Activated naive CD8-positive, alpha-beta T cell treated with anti-CD3 and anti-CD28 coated beads for 36 hours (primary cell): ENCODE measurements at regions not wholly inside any gene's neighbourhood (a gene's known extent, or its start where the extent isn't known, plus 50 kb on each side); places are given as distances from the start of the nearest gene placed in this dataset.

Experiments
- DNase-seq: peaks from one replicate; pipeline ENCODE4 v3.0.0; 2021
- H3K27ac Mint-ChIP-seq: one replicate; pipeline ENCODE4 v1.8.0; 2022; ENCODE audit warnings: mild to moderate bottlenecking, moderate library complexity, mixed read lengths
- H3K27me3 Mint-ChIP-seq: one replicate; pipeline ENCODE4 v1.8.0; 2022; ENCODE audit warnings: mild to moderate bottlenecking, mixed read lengths
- H3K36me3 Mint-ChIP-seq: one replicate; pipeline ENCODE4 v1.8.0; 2021; ENCODE audit warnings: mild to moderate bottlenecking, mixed read lengths
- H3K4me1 Mint-ChIP-seq: one replicate; pipeline ENCODE4 v1.8.0; 2021; ENCODE audit warnings: mixed read lengths
- H3K4me3 Mint-ChIP-seq: one replicate; pipeline ENCODE4 v1.8.0; 2022; ENCODE audit warnings: mild to moderate bottlenecking, moderate library complexity, mixed read lengths
- H3K9me3 Mint-ChIP-seq: one replicate; pipeline ENCODE4 v1.8.0; 2022; ENCODE audit warnings: mixed read lengths

DNA sequence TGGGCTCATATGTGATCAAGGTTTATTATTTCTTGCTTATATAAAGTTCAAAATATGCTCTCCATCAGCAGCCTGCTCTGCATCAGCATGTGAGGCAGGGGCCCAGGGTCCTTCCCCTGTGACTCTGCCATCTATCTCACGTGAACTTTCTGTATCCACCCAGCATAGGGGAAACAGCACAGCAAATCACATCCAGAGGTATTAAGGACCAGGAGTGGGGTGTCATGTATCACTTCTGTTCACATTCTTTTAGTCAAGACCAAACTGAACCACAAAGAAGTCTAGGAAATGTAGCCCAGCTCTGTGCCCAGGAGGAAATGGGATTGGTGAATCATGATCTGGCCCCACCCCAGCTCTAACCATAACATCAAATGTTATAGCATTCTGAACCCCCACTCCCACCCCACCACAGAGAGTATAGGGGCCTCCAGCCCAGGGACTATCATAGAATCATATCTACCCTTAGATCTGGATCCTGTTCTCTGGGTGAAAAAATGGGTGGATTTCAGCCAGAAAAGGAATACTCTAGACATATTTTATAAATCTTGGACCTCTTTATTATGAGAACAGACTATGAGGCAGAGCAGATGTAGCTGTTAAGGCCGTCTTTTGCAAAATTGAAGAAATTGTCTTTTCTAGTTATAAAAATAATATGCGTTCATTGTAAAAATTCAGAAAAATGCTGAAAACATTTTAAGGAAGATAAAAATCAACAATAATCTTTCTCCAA, 473.7 kb downstream of the ARHGEF28 start:
- peaks cover 4% of the 10 kb centered on the region for H3K27me3 Mint-ChIP-seq
- H3K27ac Mint-ChIP-seq = no peak overlapping the region
- no peak overlapping the region for H3K4me3 Mint-ChIP-seq
- no peaks in the 10 kb centered on the region for H3K36me3 Mint-ChIP-seq
- no peak for DNase-seq
- H3K9me3 Mint-ChIP-seq = no peaks in the 10 kb centered on the region
- no peaks in the 10 kb centered on the region for H3K4me1 Mint-ChIP-seq

DNA sequence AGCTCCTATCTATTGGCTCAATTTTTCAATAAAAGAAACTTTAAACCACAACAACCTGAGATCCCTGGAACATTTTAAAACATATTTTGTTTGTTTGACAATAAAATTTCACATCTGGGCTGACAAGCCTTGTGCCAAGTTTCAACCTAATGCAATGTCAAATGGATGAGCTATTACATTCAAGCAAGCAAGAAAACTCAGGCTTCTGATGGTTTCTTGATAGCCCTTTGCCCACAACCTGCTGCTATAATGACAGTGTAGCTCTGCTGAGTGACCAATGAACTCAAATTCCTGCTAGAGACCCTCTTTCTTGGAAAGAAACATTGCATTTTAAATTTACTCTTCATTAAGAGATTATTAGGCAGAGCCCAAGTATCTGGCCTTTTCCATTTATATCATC, 472.9 kb downstream of the ARHGEF28 start:
- H3K27me3 Mint-ChIP-seq = peaks cover 4% of the 10 kb centered on the region
- no peak for DNase-seq
- no peaks in the 10 kb centered on the region for H3K9me3 Mint-ChIP-seq
- H3K4me1 Mint-ChIP-seq = no peaks in the 10 kb centered on the region
- no peak overlapping the region for H3K4me3 Mint-ChIP-seq
- no peaks in the 10 kb centered on the region for H3K36me3 Mint-ChIP-seq
- H3K27ac Mint-ChIP-seq = no peak overlapping the region

DNA sequence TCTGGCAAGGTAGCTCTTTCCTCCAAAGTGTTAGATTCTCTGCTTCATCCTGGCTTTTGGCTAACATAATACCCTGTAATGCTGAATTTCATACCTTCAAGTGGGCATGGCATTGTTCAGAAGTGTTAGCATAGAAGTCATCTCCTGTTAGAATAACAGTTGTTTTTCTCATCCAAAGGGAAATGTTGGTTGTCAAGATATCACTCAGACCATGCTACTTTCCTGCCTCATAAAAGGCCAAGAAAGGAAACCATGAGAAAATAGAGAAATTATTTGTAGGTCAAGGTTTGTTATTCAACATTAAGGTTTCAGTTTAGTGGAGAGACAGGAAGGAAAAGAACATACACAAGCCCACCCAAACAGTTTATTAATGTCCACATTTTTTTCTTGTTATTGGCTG, 472.5 kb downstream of the ARHGEF28 start:
- Mint-ChIP-seq H3K36me3 (no peaks in the 10 kb centered on the region), H3K4me1 (no peaks in the 10 kb centered on the region), H3K4me3 (no peak overlapping the region)

DNA sequence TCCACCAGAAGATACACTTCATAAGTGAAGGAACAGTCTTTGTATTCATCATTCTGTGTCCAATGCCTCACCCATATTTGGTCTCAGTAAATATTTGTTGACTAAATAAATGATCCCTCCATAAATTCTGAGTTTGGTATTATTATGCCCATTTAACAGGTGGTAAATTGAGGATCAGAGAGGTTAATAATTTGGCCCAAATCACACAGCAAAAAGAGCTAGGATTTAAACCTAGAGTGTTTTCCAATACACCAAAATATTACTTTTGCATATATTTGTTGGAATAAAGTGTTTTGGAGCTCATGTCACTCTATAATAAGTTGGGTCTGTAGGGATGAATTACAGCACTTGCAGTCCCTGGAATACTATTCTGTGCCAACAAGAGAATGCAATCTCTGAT, 470.3 kb downstream of the ARHGEF28 start:
- no peak overlapping the region for H3K4me3 Mint-ChIP-seq
- no peaks in the 10 kb centered on the region for H3K9me3 Mint-ChIP-seq
- peaks cover 2% of the 10 kb centered on the region for H3K27me3 Mint-ChIP-seq
- H3K36me3 Mint-ChIP-seq = no peaks in the 10 kb centered on the region
- H3K4me1 Mint-ChIP-seq = no peaks in the 10 kb centered on the region
- no peak overlapping the region for H3K27ac Mint-ChIP-seq
- DNase-seq = no peak

More for the DNA sequence above, 472.5 kb downstream of the ARHGEF28 start:
- no peak for DNase-seq
- Mint-ChIP-seq H3K9me3 (no peaks in the 10 kb centered on the region), H3K27me3 (peaks cover 4% of the 10 kb centered on the region), H3K27ac (no peak overlapping the region)

GRCh38 chr5:74095871-74096270, 469.9 kb downstream of the ARHGEF28 start:
- H3K27me3 Mint-ChIP-seq = no peaks in the 10 kb centered on the region
- no peak for DNase-seq
- no peaks in the 10 kb centered on the region for H3K4me1 Mint-ChIP-seq
- no peak overlapping the region for H3K27ac Mint-ChIP-seq
- H3K36me3 Mint-ChIP-seq = no peaks in the 10 kb centered on the region
- H3K4me3 Mint-ChIP-seq = no peak overlapping the region
- no peaks in the 10 kb centered on the region for H3K9me3 Mint-ChIP-seq

DNA sequence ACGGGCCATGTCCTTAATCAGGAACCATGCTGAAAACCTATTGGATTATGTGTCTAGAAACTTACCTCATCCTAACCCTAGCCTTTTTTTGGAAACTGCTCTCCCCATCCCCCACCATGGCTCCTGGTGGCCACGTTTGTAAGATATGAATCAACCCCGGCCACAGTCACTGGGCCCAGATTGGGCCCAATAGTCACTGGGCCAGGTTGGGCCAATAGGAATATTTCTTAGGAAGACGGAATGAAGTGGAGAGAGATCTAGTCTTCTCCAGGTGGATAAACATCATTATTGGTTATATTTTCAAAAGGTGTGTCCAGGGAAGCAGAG, 468.7 kb downstream of the ARHGEF28 start:
- Mint-ChIP-seq H3K27ac (no peak overlapping the region), H3K4me1 (no peaks in the 10 kb centered on the region), H3K36me3 (no peaks in the 10 kb centered on the region), H3K9me3 (no peaks in the 10 kb centered on the region), H3K27me3 (no peaks in the 10 kb centered on the region), H3K4me3 (no peak overlapping the region)
- DNase-seq = no peak

DNA sequence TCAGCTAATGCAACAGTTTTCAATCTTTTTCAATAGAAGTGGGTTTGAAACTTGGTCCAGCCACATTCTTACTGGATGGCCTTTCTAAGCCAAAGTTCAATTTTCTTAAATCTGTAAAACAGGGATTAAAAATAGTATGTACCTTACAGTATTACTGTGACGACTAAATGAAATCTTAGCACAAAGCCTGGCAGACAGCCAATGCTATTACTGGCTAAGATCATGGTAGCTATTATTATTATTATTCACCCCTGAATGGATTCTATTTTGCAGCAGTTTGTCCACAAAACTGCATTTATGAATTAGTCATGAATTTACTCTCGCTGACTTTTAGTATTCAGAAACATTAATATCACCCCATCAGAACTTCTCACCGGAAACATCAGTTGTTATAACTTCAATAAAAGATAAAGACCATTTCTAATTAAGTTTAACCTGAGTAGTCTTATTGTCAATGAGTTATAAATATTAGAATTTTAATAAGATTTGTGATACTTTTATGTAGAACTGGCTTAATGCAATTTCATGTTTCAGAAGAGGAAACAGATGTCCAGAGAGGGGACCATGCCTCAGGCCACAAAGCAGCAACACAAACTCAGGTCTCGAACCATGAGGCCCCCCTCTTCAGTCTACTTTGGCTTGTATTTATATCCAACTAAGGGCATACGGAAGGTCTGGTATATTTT, 468.2 kb downstream of the ARHGEF28 start:
- no peak for DNase-seq
- no peaks in the 10 kb centered on the region for H3K36me3 Mint-ChIP-seq
- no peaks in the 10 kb centered on the region for H3K27me3 Mint-ChIP-seq
- no peak overlapping the region for H3K27ac Mint-ChIP-seq
- H3K4me1 Mint-ChIP-seq = no peaks in the 10 kb centered on the region
- H3K9me3 Mint-ChIP-seq = no peaks in the 10 kb centered on the region
- H3K4me3 Mint-ChIP-seq = no peak overlapping the region

GRCh38 chr5:74093561-74093960, 467.6 kb downstream of the ARHGEF28 start:
- Mint-ChIP-seq H3K27ac (no peak overlapping the region), H3K4me3 (no peak overlapping the region), H3K9me3 (no peaks in the 10 kb centered on the region), H3K36me3 (no peaks in the 10 kb centered on the region), H3K27me3 (peaks cover 4% of the 10 kb centered on the region), H3K4me1 (peaks cover 2% of the 10 kb centered on the region)
- DNase-seq = no peak

DNA sequence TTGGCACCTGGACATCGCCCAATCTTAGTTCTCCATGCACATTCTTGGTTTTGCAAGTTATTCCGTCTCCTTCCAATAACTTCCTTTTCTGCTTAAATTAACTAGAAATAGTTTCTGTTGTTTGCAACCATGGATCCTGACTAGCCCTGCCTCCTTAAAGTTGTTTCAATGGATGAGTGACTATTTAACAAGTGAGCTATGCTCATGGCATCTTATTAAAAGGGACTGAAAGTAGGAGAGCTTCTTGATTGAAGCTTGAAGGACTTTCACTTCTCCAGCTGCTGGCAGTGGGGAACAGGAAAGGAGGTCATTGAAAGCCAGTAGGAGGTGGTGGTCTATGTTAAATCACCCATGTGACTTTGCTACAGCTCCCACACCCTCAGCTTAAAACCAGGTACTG, 466.8 kb downstream of the ARHGEF28 start:
- H3K36me3 Mint-ChIP-seq = no peaks in the 10 kb centered on the region
- peaks cover 4% of the 10 kb centered on the region for H3K27me3 Mint-ChIP-seq
- no peak overlapping the region for H3K4me3 Mint-ChIP-seq
- no peak for DNase-seq
- H3K4me1 Mint-ChIP-seq = peaks cover 2% of the 10 kb centered on the region
- no peaks in the 10 kb centered on the region for H3K9me3 Mint-ChIP-seq
- no peak overlapping the region for H3K27ac Mint-ChIP-seq

DNA sequence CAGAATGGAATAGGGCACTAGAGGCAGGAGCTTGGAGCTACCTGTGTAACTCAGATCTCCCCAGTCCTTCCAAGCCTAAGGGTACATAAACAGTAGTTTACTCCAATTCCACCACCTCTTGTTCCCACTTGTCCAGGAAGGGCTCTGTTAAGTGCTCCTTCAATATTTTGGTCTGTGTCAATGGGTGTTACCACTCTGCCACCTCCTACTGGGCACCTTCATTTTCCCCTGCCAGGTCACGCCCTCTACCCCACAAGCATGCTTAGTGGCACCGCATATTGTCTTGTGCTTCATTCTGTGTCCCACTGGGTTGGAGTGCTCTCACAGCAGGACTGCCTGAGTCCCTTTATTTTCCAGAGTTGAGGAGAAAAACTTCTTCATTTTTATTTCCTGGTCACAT, 459.8 kb downstream of the ARHGEF28 start:
- Mint-ChIP-seq H3K9me3 (no peaks in the 10 kb centered on the region), H3K36me3 (no peaks in the 10 kb centered on the region), H3K27me3 (peaks cover 4% of the 10 kb centered on the region), H3K4me3 (no peak overlapping the region), H3K27ac (no peak overlapping the region), H3K4me1 (peaks cover 2% of the 10 kb centered on the region)
- DNase-seq = no peak

GRCh38 chr5:74085186-74085585, 459.2 kb downstream of the ARHGEF28 start:
- Mint-ChIP-seq H3K9me3 (no peaks in the 10 kb centered on the region), H3K27me3 (peaks cover 4% of the 10 kb centered on the region), H3K4me3 (no peak overlapping the region), H3K27ac (no peak overlapping the region), H3K4me1 (peaks cover 2% of the 10 kb centered on the region), H3K36me3 (no peaks in the 10 kb centered on the region)
- no peak for DNase-seq

DNA sequence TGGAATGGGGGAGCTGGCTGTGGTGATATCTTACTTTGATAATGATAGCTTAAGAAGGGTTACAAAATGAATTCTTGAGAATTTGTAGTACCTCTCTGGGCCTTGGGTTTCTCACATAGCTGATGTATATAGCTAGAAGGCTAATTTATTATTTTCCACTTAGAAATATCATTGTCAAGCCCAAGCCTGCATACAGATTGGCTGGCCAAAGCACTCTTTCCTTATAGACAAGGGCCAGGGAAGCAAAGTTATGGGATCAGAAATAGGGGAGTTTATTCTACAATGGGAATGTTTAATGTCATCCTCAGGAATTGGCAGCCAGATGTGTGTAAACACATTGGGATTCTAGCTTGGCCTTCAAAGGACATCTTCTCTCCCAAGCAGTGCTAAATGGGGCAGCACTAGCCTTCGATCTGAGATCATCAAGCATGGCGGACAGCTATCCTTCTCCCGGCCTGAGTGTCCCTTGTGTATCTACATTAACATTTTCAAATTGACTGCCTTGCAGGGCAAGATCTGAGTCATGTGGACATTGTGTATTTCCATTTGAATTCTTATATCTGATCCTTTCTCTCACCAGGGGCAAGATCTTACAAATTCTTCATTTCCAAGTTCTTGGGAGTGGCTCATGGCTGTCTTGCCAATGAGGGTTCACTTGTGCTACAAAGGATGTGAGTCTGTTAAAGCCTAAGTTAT, 457.2 kb downstream of the ARHGEF28 start:
- H3K36me3 Mint-ChIP-seq = no peaks in the 10 kb centered on the region
- H3K9me3 Mint-ChIP-seq = no peaks in the 10 kb centered on the region
- H3K4me1 Mint-ChIP-seq = no peaks in the 10 kb centered on the region
- no peak overlapping the region for H3K4me3 Mint-ChIP-seq
- no peak overlapping the region for H3K27ac Mint-ChIP-seq
- DNase-seq = no peak
- H3K27me3 Mint-ChIP-seq = no peaks in the 10 kb centered on the region

DNA sequence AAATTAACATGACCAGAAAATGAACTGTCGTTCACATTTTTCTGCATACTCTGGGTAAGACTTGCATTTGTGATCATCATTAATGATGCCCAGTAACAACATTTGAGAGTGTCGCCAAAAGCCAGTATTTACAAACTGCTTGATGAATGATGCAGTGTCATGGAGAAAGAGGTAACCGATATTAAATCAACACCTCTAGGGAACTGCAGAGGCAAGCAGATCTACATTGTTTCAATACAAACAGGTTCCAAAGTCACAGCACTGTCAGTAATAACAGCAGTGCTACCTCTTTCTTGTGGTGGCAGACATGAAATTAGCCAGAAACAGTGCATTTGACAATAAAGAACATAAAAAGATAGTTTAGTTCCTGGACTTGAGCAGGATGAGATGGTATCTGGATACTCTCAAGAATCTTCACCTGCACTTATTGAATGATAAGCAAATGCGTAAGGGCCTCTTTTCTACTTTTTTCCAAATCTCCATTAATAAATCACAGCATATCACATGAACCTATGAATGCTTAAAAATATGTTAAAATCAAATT, 456.6 kb downstream of the ARHGEF28 start:
- DNase-seq = no peak
- Mint-ChIP-seq H3K27ac (no peak overlapping the region), H3K4me3 (no peak overlapping the region), H3K36me3 (no peaks in the 10 kb centered on the region), H3K4me1 (no peaks in the 10 kb centered on the region), H3K9me3 (no peaks in the 10 kb centered on the region), H3K27me3 (no peaks in the 10 kb centered on the region)

DNA sequence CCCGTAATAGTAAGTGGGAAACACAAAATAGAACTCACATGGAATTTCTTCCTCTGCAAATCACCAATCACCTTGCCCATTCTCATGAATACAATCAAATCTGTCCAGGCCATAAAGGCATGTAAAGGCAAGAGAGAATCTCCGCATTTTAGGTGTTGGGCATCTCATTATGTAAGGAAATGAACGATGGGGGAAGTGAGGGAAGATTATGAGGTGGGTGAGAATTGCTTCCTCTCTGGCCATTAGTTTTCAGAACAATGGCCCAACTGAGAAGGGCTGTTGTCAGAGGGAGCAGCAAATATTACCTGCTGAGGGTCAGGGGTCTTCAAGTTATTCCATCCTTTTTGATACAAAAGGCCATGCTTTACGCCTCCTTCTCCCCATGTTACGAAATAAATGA, 455.1 kb downstream of the ARHGEF28 start:
- no peak overlapping the region for H3K4me3 Mint-ChIP-seq
- H3K9me3 Mint-ChIP-seq = no peaks in the 10 kb centered on the region
- peaks cover 6% of the 10 kb centered on the region for H3K27me3 Mint-ChIP-seq
- no peak for DNase-seq
- no peaks in the 10 kb centered on the region for H3K36me3 Mint-ChIP-seq
- no peaks in the 10 kb centered on the region for H3K4me1 Mint-ChIP-seq
- H3K27ac Mint-ChIP-seq = no peak overlapping the region

DNA sequence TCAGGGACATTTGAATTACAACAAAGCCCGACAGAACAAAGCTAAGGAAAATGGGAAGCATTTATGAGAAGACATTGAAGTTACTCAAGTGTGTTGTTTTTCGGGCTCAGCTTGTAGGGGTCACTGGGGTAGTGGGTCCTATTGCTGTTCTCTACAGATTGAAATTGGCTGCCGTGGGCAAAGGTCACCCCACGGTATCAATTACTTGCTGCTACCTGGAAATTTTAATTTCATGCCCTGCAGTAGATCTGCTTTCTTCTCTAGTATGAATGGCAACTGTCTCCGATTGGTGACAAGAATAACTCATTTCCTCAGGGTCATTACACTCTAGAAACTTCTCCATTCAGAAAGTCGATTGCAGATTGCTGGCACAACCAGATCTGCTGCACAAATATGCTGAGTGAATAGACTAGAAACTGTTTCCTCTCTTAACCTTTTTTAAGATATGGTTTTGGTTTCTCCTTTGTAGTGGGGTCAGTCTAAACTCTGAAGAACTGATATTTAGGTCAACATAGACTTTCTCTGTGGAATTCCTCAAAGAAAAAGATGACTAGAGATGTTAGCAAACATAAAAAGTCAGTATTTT, 454.1 kb downstream of the ARHGEF28 start:
- no peak overlapping the region for H3K27ac Mint-ChIP-seq
- no peak for DNase-seq
- H3K36me3 Mint-ChIP-seq = no peaks in the 10 kb centered on the region
- H3K4me3 Mint-ChIP-seq = no peak overlapping the region
- no peaks in the 10 kb centered on the region for H3K4me1 Mint-ChIP-seq
- H3K27me3 Mint-ChIP-seq = peaks cover 9% of the 10 kb centered on the region
- H3K9me3 Mint-ChIP-seq = no peaks in the 10 kb centered on the region
